Gastrocnemius medialis (tissue), 4 donors: ENCODE measurements at regions not wholly inside any gene's neighbourhood (a gene's known extent, or its start where the extent isn't known, plus 50 kb on each side); places are given as distances from the start of the nearest gene placed in this dataset.

Source experiments
- ATAC-seq, 2 donors: fragments of 150-250 bp; one replicate each; pipeline ENCODE4 v1.9.1; 2016
- DNase-seq, 2 donors: peaks; one replicate each; pipeline ENCODE4 v3.0.0-alpha.2; 2019
- H3K27ac ChIP-seq, 4 donors: fragments of 200-600 bp; sonication (generic); 1 replicate in 1 of 4; 2 replicates in 3 of 4; pipeline ENCODE4 v1.5.1; 2016 to 2018; ENCODE audit warnings: mild to moderate bottlenecking in 2 of 4, moderate library complexity in 1 of 4
- H3K27me3 ChIP-seq, 3 donors: fragments of 200-600 bp; sonication (generic) in 2 of 3; 1 replicate in 1 of 3; 2 replicates in 2 of 3; pipeline versions ENCODE4 v1.5.1 to v1.6.0; 2016 to 2019; ENCODE audit warnings: mild to moderate bottlenecking in 1 of 3, moderate library complexity in 1 of 3
- H3K36me3 ChIP-seq, 2 donors: fragments of 200-600 bp; sonication (generic) in 1 of 2; one replicate each; pipeline ENCODE4 v1.5.1; 2017 to 2018
- H3K4me1 ChIP-seq, 2 donors: fragments of 200-600 bp; sonication (generic) in 1 of 2; one replicate each; pipeline ENCODE4 v1.5.1; 2016 to 2017; ENCODE audit warnings: mild to moderate bottlenecking in 2 of 2
- H3K4me3 ChIP-seq, 4 donors: fragments of 200-600 bp; sonication (generic) in 3 of 4; 1 replicate in 1 of 4; 2 replicates in 3 of 4; pipeline ENCODE4 v1.5.1; 2016 to 2019; ENCODE audit warnings: mild to moderate bottlenecking in 2 of 4
- H3K9me3 ChIP-seq, 3 donors: fragments of 200-600 bp; sonication (generic) in 2 of 3; 1 replicate in 1 of 3; 2 replicates in 2 of 3; pipeline ENCODE4 v1.5.1; 2016 to 2019
- POLR2A ChIP-seq, 2 donors: fragments of 450-650 bp; IDR thresholded peaks; one replicate each; pipeline ENCODE4 v1.6.1; 2017; ENCODE audit warnings: antibody characterized with exemption in 2 of 2, mild to moderate bottlenecking in 2 of 2, moderate library complexity in 2 of 2
- in situ Hi-C, 4 donors: fragments of 200-750 bp; cut with MboI; loops; one replicate each; pipeline versions ENCODE4 v1.15.0 to v1.8.0; 2017; ENCODE audit warnings: low sequenced_read_pairs in 4 of 4
- intact Hi-C: fragments of 100-400 bp; cut with DNase I; formaldehyde crosslinking; loops from one replicate; pipeline ENCODE4 v1.15.1; 2023; ENCODE audit warnings: low total_unique reads
- TF ChIP-seq, protein P1 (sequence below), 5 experiments: fragments of 450-650 bp in 3 of 5; fragments of 200-600 bp in 2 of 5; sonication (generic) in 2 of 5; IDR thresholded peaks in 4 of 5; conservative IDR thresholded peaks in 1 of 5; 1 replicate in 4 of 5; 2 replicates in 1 of 5; pipeline ENCODE4 v1.5.1; 2016 to 2019; ENCODE audit warnings: antibody characterized with exemption in 5 of 5, mild to moderate bottlenecking in 3 of 5, moderate library complexity in 3 of 5

DNA sequence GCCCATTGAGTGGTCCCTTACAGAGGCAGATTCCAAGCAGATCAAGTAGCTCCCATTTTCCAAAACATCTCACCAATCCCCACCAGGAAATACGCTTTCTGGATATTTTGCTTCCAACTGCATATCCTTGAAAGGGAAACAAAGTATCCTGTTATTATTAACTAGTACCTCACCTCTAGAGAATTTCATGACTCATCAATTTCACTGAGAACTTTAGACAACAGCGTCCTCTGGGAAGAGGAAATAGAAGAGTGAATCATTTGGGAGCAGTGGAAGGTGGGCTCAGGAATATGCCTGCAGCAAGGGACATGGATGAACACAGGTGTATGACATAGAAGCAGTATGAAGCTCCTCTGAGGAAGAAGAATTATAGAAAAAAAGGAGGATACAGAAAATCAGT lies 186.7 kb downstream of the MARCHF11 start:
- H3K4me3 ChIP-seq: no peak overlapping the region
- H3K4me1 ChIP-seq: no peaks in the 10 kb centered on the region
- TF ChIP-seq POLR2A (IDR thresholded peaks at IDR 0.05): no peak
- TF ChIP-seq, protein P1, sequence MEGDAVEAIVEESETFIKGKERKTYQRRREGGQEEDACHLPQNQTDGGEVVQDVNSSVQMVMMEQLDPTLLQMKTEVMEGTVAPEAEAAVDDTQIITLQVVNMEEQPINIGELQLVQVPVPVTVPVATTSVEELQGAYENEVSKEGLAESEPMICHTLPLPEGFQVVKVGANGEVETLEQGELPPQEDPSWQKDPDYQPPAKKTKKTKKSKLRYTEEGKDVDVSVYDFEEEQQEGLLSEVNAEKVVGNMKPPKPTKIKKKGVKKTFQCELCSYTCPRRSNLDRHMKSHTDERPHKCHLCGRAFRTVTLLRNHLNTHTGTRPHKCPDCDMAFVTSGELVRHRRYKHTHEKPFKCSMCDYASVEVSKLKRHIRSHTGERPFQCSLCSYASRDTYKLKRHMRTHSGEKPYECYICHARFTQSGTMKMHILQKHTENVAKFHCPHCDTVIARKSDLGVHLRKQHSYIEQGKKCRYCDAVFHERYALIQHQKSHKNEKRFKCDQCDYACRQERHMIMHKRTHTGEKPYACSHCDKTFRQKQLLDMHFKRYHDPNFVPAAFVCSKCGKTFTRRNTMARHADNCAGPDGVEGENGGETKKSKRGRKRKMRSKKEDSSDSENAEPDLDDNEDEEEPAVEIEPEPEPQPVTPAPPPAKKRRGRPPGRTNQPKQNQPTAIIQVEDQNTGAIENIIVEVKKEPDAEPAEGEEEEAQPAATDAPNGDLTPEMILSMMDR (IDR thresholded peaks at IDR 0.05 in 4 of 5, conservative IDR thresholded peaks at IDR 0.05 in 1 of 5): no peak
- no peaks in the 10 kb centered on the region for H3K36me3 ChIP-seq
- intact Hi-C loops: no loop called here
- no peak overlapping the region for H3K27ac ChIP-seq
- in situ Hi-C loops: no loop called here
- ATAC-seq (no peak), DNase-seq (no peak)
- H3K27me3 ChIP-seq: no peaks in the 10 kb centered on the region
- peaks cover 0 to 13% (median 0%) of the 10 kb centered on the region in 3 donors for H3K9me3 ChIP-seq

DNA sequence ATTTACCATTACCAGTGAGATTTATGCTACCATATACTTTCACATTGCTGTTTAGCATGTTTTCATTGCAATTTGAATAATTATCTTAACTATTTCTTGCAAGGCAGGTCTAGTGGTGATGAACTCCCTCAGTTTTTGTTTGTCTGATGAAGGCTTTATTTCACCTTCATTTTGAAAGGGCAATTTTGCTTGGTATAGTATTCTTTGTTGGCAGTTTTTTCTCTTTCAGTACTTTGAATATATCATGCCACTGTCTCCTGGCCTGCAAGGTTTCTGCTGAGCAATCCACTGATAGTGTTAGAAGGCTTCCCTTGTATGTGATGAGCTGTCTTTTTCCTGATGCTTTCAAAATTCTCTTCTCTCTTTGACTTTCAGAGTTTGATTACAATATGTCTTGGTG lies 188.0 kb downstream of the MARCHF11 start:
- DNase-seq: no peak
- no peaks in the 10 kb centered on the region for H3K4me1 ChIP-seq
- intact Hi-C loops: no loop called here
- no peaks in the 10 kb centered on the region for H3K36me3 ChIP-seq
- H3K27ac ChIP-seq: no peak overlapping the region
- H3K27me3 ChIP-seq: no peaks in the 10 kb centered on the region
- no peak for ATAC-seq
- in situ Hi-C loops: no loop called here
- no peak overlapping the region for H3K4me3 ChIP-seq
- peaks cover 0 to 13% (median 0%) of the 10 kb centered on the region in 3 donors for H3K9me3 ChIP-seq
- TF ChIP-seq, protein P1 (IDR thresholded peaks at IDR 0.05 in 4 of 5, conservative IDR thresholded peaks at IDR 0.05 in 1 of 5): no peak
- no peak for TF ChIP-seq POLR2A (IDR thresholded peaks at IDR 0.05)
